Prostate gland (tissue), 2 donors: ENCODE measurements at regions not wholly inside any gene's neighbourhood (a gene's known extent, or its start where the extent isn't known, plus 50 kb on each side); places are given as distances from the start of the nearest gene placed in this dataset.

Experiments
- DNase-seq: peaks from one replicate; pipeline ENCODE4 v3.0.0-alpha.2; 2019; ENCODE audit warnings: low spot score
- H3K27ac ChIP-seq, 2 donors: fragments of 200-600 bp; sonication (generic); 2 replicates each; pipeline ENCODE4 v1.5.1; 2017 to 2019
- H3K27me3 ChIP-seq: fragments of 200-600 bp; sonication (generic); replicated peaks from 2 replicates; pipeline ENCODE4 v1.5.1; 2019; ENCODE audit not compliant: insufficient read depth
- H3K36me3 ChIP-seq, 2 donors: fragments of 200-600 bp; sonication (generic); 1 replicate in 1 of 2; 2 replicates in 1 of 2; pipeline versions ENCODE4 v1.5.1 to v1.8.1; 2017 to 2019
- H3K4me1 ChIP-seq: fragments of 200-600 bp; sonication (generic); replicated peaks from 2 replicates; pipeline ENCODE4 v1.5.1; 2019
- H3K4me3 ChIP-seq, 2 donors: fragments of 200-600 bp; sonication (generic); 2 replicates each; pipeline ENCODE4 v1.5.1; 2017 to 2019
- H3K9me3 ChIP-seq: fragments of 200-600 bp; sonication (generic); 2 replicates; pipeline ENCODE4 v1.5.1; 2017
- POLR2A ChIP-seq: fragments of 450-650 bp; IDR thresholded peaks from one replicate; pipeline ENCODE4 v1.6.1; 2016; ENCODE audit warnings: antibody characterized with exemption, mild to moderate bottlenecking
- POLR2AphosphoS5 ChIP-seq: sonication (generic); formaldehyde crosslinking; IDR thresholded peaks from one replicate; pipeline ENCODE4 v1.6.1; 2017; ENCODE audit warnings: antibody characterized with exemption
- WGBS: methylation state at CpG from one replicate; pipeline ENCODE4 v1.1.5; 2018; 5-methylcytosine and 5-hydroxymethylcytosine counted together
- intact Hi-C: fragments of 100-400 bp; cut with DNase I; formaldehyde crosslinking; loops from one replicate; pipeline ENCODE4 v1.14.2; 2022
- TF ChIP-seq, protein P1 (sequence below), 4 experiments: fragments of 200-600 bp in 2 of 4; fragments of 450-650 bp in 2 of 4; sonication (generic) in 2 of 4; IDR thresholded peaks; 1 replicate in 3 of 4; 2 replicates in 1 of 4; pipeline ENCODE4 v1.5.1; 2016 to 2019; ENCODE audit warnings: antibody characterized with exemption in 4 of 4, mild to moderate bottlenecking in 2 of 4, moderate library complexity in 2 of 4

GRCh38 chr7:25861601-25862260, 290.3 kb upstream of the NFE2L3 start:
- intact Hi-C loops, result loop anchor here (10.0 kb wide), 2 partner anchors 513 to 1293 kb away; partner anchors contain the start of genes HOXA3 and HOXA7
- DNase-seq, result no peak
- H3K27ac ChIP-seq, result no peak overlapping the region
- TF ChIP-seq, protein P1, sequence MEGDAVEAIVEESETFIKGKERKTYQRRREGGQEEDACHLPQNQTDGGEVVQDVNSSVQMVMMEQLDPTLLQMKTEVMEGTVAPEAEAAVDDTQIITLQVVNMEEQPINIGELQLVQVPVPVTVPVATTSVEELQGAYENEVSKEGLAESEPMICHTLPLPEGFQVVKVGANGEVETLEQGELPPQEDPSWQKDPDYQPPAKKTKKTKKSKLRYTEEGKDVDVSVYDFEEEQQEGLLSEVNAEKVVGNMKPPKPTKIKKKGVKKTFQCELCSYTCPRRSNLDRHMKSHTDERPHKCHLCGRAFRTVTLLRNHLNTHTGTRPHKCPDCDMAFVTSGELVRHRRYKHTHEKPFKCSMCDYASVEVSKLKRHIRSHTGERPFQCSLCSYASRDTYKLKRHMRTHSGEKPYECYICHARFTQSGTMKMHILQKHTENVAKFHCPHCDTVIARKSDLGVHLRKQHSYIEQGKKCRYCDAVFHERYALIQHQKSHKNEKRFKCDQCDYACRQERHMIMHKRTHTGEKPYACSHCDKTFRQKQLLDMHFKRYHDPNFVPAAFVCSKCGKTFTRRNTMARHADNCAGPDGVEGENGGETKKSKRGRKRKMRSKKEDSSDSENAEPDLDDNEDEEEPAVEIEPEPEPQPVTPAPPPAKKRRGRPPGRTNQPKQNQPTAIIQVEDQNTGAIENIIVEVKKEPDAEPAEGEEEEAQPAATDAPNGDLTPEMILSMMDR (IDR thresholded peaks at IDR 0.05), result no peak
- TF ChIP-seq POLR2AphosphoS5, result no peak
- no peak for TF ChIP-seq POLR2A
- H3K36me3 ChIP-seq, result no peaks in the 10 kb centered on the region
- H3K4me1 ChIP-seq, result peaks cover 5% of the 10 kb centered on the region
- WGBS, result 18% methylated on average over 15 of the region's 15 CpGs
- peaks cover 58% of the 10 kb centered on the region for H3K27me3 ChIP-seq
- H3K9me3 ChIP-seq, result no peaks in the 10 kb centered on the region
- no peak overlapping the region for H3K4me3 ChIP-seq

DNA sequence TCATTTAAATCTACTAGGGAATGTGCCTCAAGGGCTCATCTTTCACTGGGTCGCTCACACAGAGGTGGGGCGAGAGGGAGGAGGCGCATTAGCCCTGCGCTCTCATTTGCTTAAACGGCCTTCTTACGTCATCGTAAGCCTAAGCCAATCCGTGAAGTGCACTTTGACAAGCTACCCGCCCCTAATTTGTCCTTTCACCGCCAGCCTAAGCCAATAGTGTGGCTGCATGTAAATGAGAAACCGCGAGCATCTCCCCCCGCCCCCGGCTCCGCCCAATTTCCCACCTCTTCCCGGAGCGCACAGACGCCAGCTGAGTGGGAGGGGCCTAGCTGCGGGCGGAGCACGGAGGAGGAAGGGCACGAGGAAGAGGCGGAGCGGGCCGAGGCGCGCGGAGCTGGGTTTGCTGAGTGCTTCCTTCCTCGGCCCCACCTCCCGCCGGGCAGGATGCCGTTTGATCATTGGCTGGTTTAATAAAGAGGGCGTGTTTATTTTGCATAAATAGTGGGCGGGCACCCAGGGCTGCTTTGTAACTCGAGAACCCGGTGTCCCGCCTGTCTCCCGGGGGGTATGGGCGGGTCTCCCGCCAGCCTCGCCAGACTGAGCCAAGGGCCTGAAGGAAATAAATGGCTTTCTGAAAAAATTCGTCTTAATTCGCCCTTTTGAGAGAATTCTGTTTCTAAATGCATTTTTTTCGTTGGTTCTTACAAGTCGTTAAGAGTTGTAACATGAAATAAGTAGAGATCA, 289.6 kb upstream of the NFE2L3 start:
- no peaks in the 10 kb centered on the region for H3K36me3 ChIP-seq
- no peaks in the 10 kb centered on the region for H3K4me1 ChIP-seq
- DNase-seq, result peak; percentile 43
- TF ChIP-seq, protein P1 (IDR thresholded peaks at IDR 0.05), result no peak
- TF ChIP-seq POLR2A, result no peak
- peak; percentile 82 for TF ChIP-seq POLR2AphosphoS5
- no peaks in the 10 kb centered on the region for H3K9me3 ChIP-seq
- intact Hi-C loops, result loop anchor here (10.0 kb wide), 2 partner anchors 512 to 1292 kb away; partner anchors contain the start of genes HOXA3 and HOXA7
- WGBS, result 5% methylated on average over 45 of the region's 45 CpGs
- no peak overlapping the region for H3K4me3 ChIP-seq
- H3K27ac ChIP-seq, result no peak overlapping the region
- peaks cover 53% of the 10 kb centered on the region for H3K27me3 ChIP-seq

DNA sequence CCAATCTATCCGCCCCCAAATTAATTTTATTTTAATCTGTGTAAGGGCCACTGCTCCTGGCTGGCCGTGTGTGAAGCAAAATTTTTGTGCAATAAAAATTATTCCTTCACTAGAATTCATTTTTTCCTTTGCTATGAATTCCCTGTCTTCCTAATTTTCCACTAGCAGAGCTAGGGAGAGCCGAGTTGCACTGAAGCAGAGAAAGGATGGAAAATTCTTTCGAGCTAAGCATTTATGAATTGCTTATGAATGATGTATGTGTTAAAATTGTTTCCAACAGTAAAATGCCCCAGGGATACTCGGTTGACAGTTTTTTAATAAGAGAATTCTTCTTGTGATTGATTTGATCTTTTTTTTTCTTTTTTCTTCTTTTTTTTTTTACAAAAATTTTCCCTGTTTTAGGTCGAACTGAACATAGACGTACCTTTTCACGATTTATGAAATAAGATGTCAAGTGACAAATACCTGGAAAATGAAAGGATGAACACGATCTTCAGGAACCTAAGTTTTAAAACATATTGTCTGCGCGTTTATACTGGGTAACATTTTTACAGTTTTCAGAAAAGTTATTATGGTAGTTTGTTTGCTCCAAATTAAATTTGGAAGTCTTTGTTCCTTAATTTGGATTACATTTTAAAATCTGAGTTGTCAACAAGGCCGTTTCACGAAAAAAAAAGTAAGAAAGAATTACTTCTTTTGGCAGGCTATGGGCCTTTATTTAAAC, 288.8 kb upstream of the NFE2L3 start:
- no peaks in the 10 kb centered on the region for H3K9me3 ChIP-seq
- intact Hi-C loops, result loop anchor here (10.0 kb wide), 2 partner anchors 512 to 1292 kb away; partner anchors contain the start of genes HOXA3 and HOXA7
- H3K27ac ChIP-seq, result no peak overlapping the region
- H3K36me3 ChIP-seq, result no peaks in the 10 kb centered on the region
- H3K4me1 ChIP-seq, result no peaks in the 10 kb centered on the region
- WGBS, result 17% methylated on average over 13 of the region's 13 CpGs
- TF ChIP-seq, protein P1 (IDR thresholded peaks at IDR 0.05), result no peak
- TF ChIP-seq POLR2A (no peak), POLR2AphosphoS5 (no peak)
- DNase-seq, result no peak
- peaks cover 47% of the 10 kb centered on the region for H3K27me3 ChIP-seq
- no peak overlapping the region for H3K4me3 ChIP-seq

GRCh38 chr7:25863729-25864110, 288.3 kb upstream of the NFE2L3 start:
- intact Hi-C loops, result loop anchor here (10.0 kb wide), 2 partner anchors 511 to 1291 kb away; partner anchors contain the start of genes HOXA3 and HOXA7
- no peak for DNase-seq
- Histone ChIP-seq H3K36me3 (no peaks in the 10 kb centered on the region), H3K27ac (no peak overlapping the region), H3K27me3 (peaks cover 41% of the 10 kb centered on the region), H3K4me1 (no peaks in the 10 kb centered on the region), H3K4me3 (no peak overlapping the region), H3K9me3 (no peaks in the 10 kb centered on the region)
- TF ChIP-seq, protein P1 (IDR thresholded peaks at IDR 0.05), result no peak
- TF ChIP-seq POLR2A, result no peak
- WGBS, result 29% methylated on average over 3 of the region's 3 CpGs
